Mucosa of gallbladder (tissue), 1 donor: ENCODE measurements at regions not wholly inside any gene's neighbourhood (a gene's known extent, or its start where the extent isn't known, plus 50 kb on each side); places are given as distances from the start of the nearest gene placed in this dataset.

Experiments
- DNase-seq: peaks from one replicate; pipeline ENCODE4 v3.0.0-alpha.2; 2020; ENCODE audit warnings: low spot score
- donor health status: DM: no; HTN: no; CAD: no.

- no peak for DNase-seq
Measured at GRCh38 chr3:135310317-135310716, 515.3 kb downstream of the EPHB1 start.

- no peak for DNase-seq
Measured at GRCh38 chr3:135311699-135312098, 516.6 kb downstream of the EPHB1 start.

GRCh38 chr3:135314237-135314636 is 519.2 kb downstream of the EPHB1 start:
- DNase-seq: no peak

- DNase-seq: no peak
Measured at GRCh38 chr3:135324301-135324700, 529.2 kb downstream of the EPHB1 start.

- peak; percentile 54 for DNase-seq
Measured at GRCh38 chr3:135325096-135325495, 530.0 kb downstream of the EPHB1 start.

- DNase-seq: no peak
Measured at GRCh38 chr3:135325726-135326235, 530.7 kb downstream of the EPHB1 start.

- DNase-seq: no peak
Measured at GRCh38 chr3:135326851-135327250, 531.8 kb downstream of the EPHB1 start.

GRCh38 chr3:135328036-135328435 is 533.0 kb downstream of the EPHB1 start:
- no peak for DNase-seq

- peak; percentile 11 for DNase-seq
Measured at GRCh38 chr3:135329479-135329878, 534.4 kb downstream of the EPHB1 start.

GRCh38 chr3:135337192-135337591 is 542.1 kb downstream of the EPHB1 start:
- no peak for DNase-seq

- DNase-seq: no peak
Measured at GRCh38 chr3:135348690-135349089, 553.6 kb downstream of the EPHB1 start.

- no peak for DNase-seq
Measured at GRCh38 chr3:135349254-135349948, 554.3 kb downstream of the EPHB1 start.

- no peak for DNase-seq
Measured at GRCh38 chr3:135352213-135352612, 557.2 kb downstream of the EPHB1 start.

GRCh38 chr3:135362889-135363288 is 567.8 kb downstream of the EPHB1 start:
- no peak for DNase-seq

GRCh38 chr3:135364676-135365075 is 569.6 kb downstream of the EPHB1 start:
- DNase-seq: no peak

GRCh38 chr3:135366816-135367215 is 571.8 kb downstream of the EPHB1 start:
- no peak for DNase-seq

- no peak for DNase-seq
Measured at GRCh38 chr3:135368316-135368715, 573.3 kb downstream of the EPHB1 start.

GRCh38 chr3:135368781-135369180 is 573.7 kb downstream of the EPHB1 start:
- no peak for DNase-seq

- DNase-seq: no peak
Measured at GRCh38 chr3:135374571-135374970, 579.5 kb downstream of the EPHB1 start.

- no peak for DNase-seq
Measured at GRCh38 chr3:135382188-135382587, 583.3 kb upstream of the PPP2R3A start.

GRCh38 chr3:135382621-135383020 is 582.9 kb upstream of the PPP2R3A start:
- DNase-seq: no peak

GRCh38 chr3:135383301-135383700 is 582.2 kb upstream of the PPP2R3A start:
- DNase-seq: no peak

GRCh38 chr3:135392151-135392550 is 573.4 kb upstream of the PPP2R3A start:
- DNase-seq: no peak

- DNase-seq: no peak
Measured at GRCh38 chr3:135393159-135393558, 572.4 kb upstream of the PPP2R3A start.
